ENCODE measurements at regions not wholly inside any gene's neighbourhood (a gene's known extent, or its start where the extent isn't known, plus 50 kb on each side); places are given as distances from the start of the nearest gene placed in this dataset.

DNA sequence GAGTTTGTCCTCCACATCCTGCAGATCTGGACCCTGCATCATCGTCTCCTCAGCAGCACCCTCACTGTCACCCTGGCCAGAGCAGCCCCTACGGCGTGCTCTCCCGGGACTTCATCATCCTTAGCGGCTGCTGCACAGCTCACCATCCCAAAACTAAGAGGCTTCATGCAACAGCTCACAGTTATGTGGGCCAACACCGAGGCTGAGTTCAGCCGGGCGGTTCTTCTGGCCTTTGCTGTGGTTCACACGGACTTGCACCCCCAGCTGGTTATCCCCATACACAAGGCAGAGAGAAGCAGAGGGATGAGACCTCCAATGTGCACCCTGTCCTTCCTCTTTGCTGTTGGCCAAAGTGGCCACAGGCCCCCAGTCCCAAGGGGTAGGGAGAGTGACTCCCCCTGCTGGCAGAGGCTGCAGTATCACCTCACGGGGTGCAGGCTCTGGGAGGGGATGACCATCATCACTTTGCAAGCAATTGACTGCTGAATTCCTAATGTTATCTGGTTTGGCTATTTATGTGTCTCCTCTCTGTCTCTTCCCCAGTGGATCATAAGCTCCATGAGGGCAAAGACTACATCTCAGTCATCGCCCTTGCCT, 276.8 kb downstream of the BRD1 start:
- TF ChIP-seq, protein P1, sequence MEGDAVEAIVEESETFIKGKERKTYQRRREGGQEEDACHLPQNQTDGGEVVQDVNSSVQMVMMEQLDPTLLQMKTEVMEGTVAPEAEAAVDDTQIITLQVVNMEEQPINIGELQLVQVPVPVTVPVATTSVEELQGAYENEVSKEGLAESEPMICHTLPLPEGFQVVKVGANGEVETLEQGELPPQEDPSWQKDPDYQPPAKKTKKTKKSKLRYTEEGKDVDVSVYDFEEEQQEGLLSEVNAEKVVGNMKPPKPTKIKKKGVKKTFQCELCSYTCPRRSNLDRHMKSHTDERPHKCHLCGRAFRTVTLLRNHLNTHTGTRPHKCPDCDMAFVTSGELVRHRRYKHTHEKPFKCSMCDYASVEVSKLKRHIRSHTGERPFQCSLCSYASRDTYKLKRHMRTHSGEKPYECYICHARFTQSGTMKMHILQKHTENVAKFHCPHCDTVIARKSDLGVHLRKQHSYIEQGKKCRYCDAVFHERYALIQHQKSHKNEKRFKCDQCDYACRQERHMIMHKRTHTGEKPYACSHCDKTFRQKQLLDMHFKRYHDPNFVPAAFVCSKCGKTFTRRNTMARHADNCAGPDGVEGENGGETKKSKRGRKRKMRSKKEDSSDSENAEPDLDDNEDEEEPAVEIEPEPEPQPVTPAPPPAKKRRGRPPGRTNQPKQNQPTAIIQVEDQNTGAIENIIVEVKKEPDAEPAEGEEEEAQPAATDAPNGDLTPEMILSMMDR (IDR thresholded peaks at IDR 0.05): no peak
- TF ChIP-seq POLR2A (IDR thresholded peaks at IDR 0.05): no peak

Measured in heart left ventricle (tissue), 13 donors.